KOPT-K1 (cell line): ENCODE measurements at regions not wholly inside any gene's neighbourhood (a gene's known extent, or its start where the extent isn't known, plus 50 kb on each side); places are given as distances from the start of the nearest gene placed in this dataset.
"Not testable (repeated sequence)": the region's sequence is repeated elsewhere in the genome, so short reads cannot be mapped to it uniquely, and the experiment has no call there.

Source experiments
- H3K27ac ChIP-seq: fragments of 200-600 bp; sonication (generic); 2 replicates; pipeline ENCODE4 v1.5.1; 2016; ENCODE audit warnings: antibody characterized with exemption, mild to moderate bottlenecking, low read depth, low read length; ENCODE audit not compliant: poor library complexity, severe bottlenecking
- H3K36me3 ChIP-seq: fragments of 200-600 bp; sonication (generic); 2 replicates; pipeline ENCODE4 v1.5.1; 2017; ENCODE audit warnings: antibody characterized with exemption, mild to moderate bottlenecking, low read length, moderate library complexity; ENCODE audit not compliant: insufficient read depth
- H3K9me3 ChIP-seq: fragments of 200-600 bp; sonication (generic); 2 replicates; pipeline ENCODE4 v1.5.1; 2017; ENCODE audit warnings: antibody characterized with exemption, low read length, mild to moderate bottlenecking; ENCODE audit not compliant: insufficient read depth, poor library complexity, severe bottlenecking

GRCh38 chr3:106290304-106290997 is 421.6 kb upstream of the CBLB start:
- Histone ChIP-seq H3K9me3 (no peaks in the 10 kb centered on the region), H3K27ac (no peak overlapping the region), H3K36me3 (no peaks in the 10 kb centered on the region)

- Histone ChIP-seq H3K27ac (no peak overlapping the region), H3K9me3 (no peaks in the 10 kb centered on the region), H3K36me3 (no peaks in the 10 kb centered on the region)
Measured at GRCh38 chr3:106293161-106293560, 424.3 kb upstream of the CBLB start.

GRCh38 chr3:106294121-106294520 is 425.3 kb upstream of the CBLB start:
- Histone ChIP-seq H3K27ac (no peak overlapping the region), H3K9me3 (no peaks in the 10 kb centered on the region), H3K36me3 (no peaks in the 10 kb centered on the region)

- Histone ChIP-seq H3K9me3 (no peaks in the 10 kb centered on the region), H3K27ac (no peak overlapping the region), H3K36me3 (no peaks in the 10 kb centered on the region)
Measured at GRCh38 chr3:106296062-106296461, 427.2 kb upstream of the CBLB start.

- Histone ChIP-seq H3K9me3 (no peaks in the 10 kb centered on the region), H3K36me3 (no peaks in the 10 kb centered on the region), H3K27ac (no peak overlapping the region)
Measured at GRCh38 chr3:106299300-106300098, 430.7 kb upstream of the CBLB start.

- no peaks in the 10 kb centered on the region for H3K9me3 ChIP-seq
- peak overlapping the region; percentile 54 for H3K27ac ChIP-seq
- H3K36me3 ChIP-seq, result no peaks in the 10 kb centered on the region
Measured at GRCh38 chr3:106302451-106303221, 433.8 kb upstream of the CBLB start.

- no peak overlapping the region for H3K27ac ChIP-seq
- no peaks in the 10 kb centered on the region for H3K36me3 ChIP-seq
- H3K9me3 ChIP-seq, result no peaks in the 10 kb centered on the region
Measured at GRCh38 chr3:106303766-106304165, 435.0 kb upstream of the CBLB start.

GRCh38 chr3:106305127-106305526 is 436.3 kb upstream of the CBLB start:
- Histone ChIP-seq H3K9me3 (no peaks in the 10 kb centered on the region), H3K36me3 (no peaks in the 10 kb centered on the region), H3K27ac (no peak overlapping the region)

- H3K36me3 ChIP-seq, result no peaks in the 10 kb centered on the region
- H3K27ac ChIP-seq, result no peak overlapping the region
Measured at GRCh38 chr3:106305882-106306435, 437.1 kb upstream of the CBLB start.

GRCh38 chr3:106309274-106309673 is 440.5 kb upstream of the CBLB start:
- Histone ChIP-seq H3K27ac (no peak overlapping the region), H3K9me3 (no peaks in the 10 kb centered on the region), H3K36me3 (no peaks in the 10 kb centered on the region)

More at GRCh38 chr3:106305882-106306435, 437.1 kb upstream of the CBLB start:
- no peaks in the 10 kb centered on the region for H3K9me3 ChIP-seq

- not testable (repeated sequence) for H3K9me3 ChIP-seq, H3K36me3 ChIP-seq, H3K27ac ChIP-seq
Measured at GRCh38 chr3:106309798-106310197, 441.0 kb upstream of the CBLB start.

- no peaks in the 10 kb centered on the region for H3K36me3 ChIP-seq
- no peaks in the 10 kb centered on the region for H3K9me3 ChIP-seq
- no peak overlapping the region for H3K27ac ChIP-seq
Measured at GRCh38 chr3:106317141-106318055, 448.6 kb upstream of the CBLB start.

- peaks cover 13% of the 10 kb centered on the region for H3K9me3 ChIP-seq
- H3K27ac ChIP-seq, H3K36me3 ChIP-seq: not testable (repeated sequence)
Measured at GRCh38 chr3:106321438-106321837, 452.6 kb upstream of the CBLB start.

GRCh38 chr3:106323586-106323985 is 454.8 kb upstream of the CBLB start:
- peaks cover 13% of the 10 kb centered on the region for H3K9me3 ChIP-seq
- H3K36me3 ChIP-seq, result no peaks in the 10 kb centered on the region
- no peak overlapping the region for H3K27ac ChIP-seq
